ENCODE measurements at regions not wholly inside any gene's neighbourhood (a gene's known extent, or its start where the extent isn't known, plus 50 kb on each side); places are given as distances from the start of the nearest gene placed in this dataset.

GRCh38 chr6:3518356-3519190, 61.7 kb upstream of the SLC22A23 start:
- Histone ChIP-seq H3K4me3 (ENCODE audit: low read depth, low read length, poor library complexity, severe bottlenecking) (no peak overlapping the region), H3K9me3 (ENCODE audit: low read depth, low read length, poor library complexity, severe bottlenecking) (no peaks in the 10 kb centered on the region), H3K4me1 (ENCODE audit: insufficient read depth, low read length, poor library complexity, severe bottlenecking) (no peaks in the 10 kb centered on the region), H3K27me3 (replicated peaks; ENCODE audit: insufficient read depth, low read depth, low read length, poor library complexity) (no peaks in the 10 kb centered on the region), H3K36me3 (ENCODE audit: insufficient read depth, low read length, poor library complexity, severe bottlenecking) (no peaks in the 10 kb centered on the region), H3K27ac (ENCODE audit: low read depth, low read length, poor library complexity, severe bottlenecking) (no peak overlapping the region)
- no TSS peak for BruUV-seq (replicated peaks)
- TF ChIP-seq EZH2 (IDR thresholded peaks at IDR 0.05; ENCODE audit: borderline replicate concordance, low read depth, low read length, poor library complexity, severe bottlenecking) (no peak), CTCF (conservative IDR thresholded peaks at IDR 0.05; ENCODE audit: low read depth, low read length) (no peak)
- ChIA-PET CTCF (no interaction called here), POLR2A (ENCODE audit: low non-redundant PET) (no interaction called here)
- intact Hi-C loops (cut with micrococcal nuclease; ENCODE audit: unreplicated experiment) = no loop called here
- DNase-seq (ENCODE audit: low spot score) = no peak

- intact Hi-C loops (cut with micrococcal nuclease; ENCODE audit: unreplicated experiment) = no loop called here
- POLR2A ChIA-PET (ENCODE audit: low non-redundant PET) = interaction anchor here (0.6 kb wide), 1 partner anchor 21 kb away, joined by 3 read pairs; no protein-coding TSS in a partner anchor
- TF ChIP-seq CTCF (conservative IDR thresholded peaks at IDR 0.05; ENCODE audit: low read depth, low read length) = no peak
- no peak for TF ChIP-seq EZH2 (IDR thresholded peaks at IDR 0.05; ENCODE audit: borderline replicate concordance, low read depth, low read length, poor library complexity, severe bottlenecking)
Measured at GRCh38 chr6:3517350-3517749, 60.5 kb upstream of the SLC22A23 start.

GRCh38 chr6:3516092-3516491, 59.2 kb upstream of the SLC22A23 start:
- TF ChIP-seq CTCF (conservative IDR thresholded peaks at IDR 0.05; ENCODE audit: low read depth, low read length) (no peak), EZH2 (IDR thresholded peaks at IDR 0.05; ENCODE audit: borderline replicate concordance, low read depth, low read length, poor library complexity, severe bottlenecking) (no peak)
- ChIA-PET POLR2A (ENCODE audit: low non-redundant PET) (no interaction called here), CTCF (interaction anchor here (0.7 kb wide), 1 partner anchor 36 kb away, joined by 4 read pairs; no protein-coding TSS in a partner anchor)
- no peaks in the 10 kb centered on the region for H3K9me3 ChIP-seq (ENCODE audit: low read depth, low read length, poor library complexity, severe bottlenecking)
- DNase-seq (ENCODE audit: low spot score) = no peak
- H3K4me1 ChIP-seq (ENCODE audit: insufficient read depth, low read length, poor library complexity, severe bottlenecking) = peaks cover 7% of the 10 kb centered on the region
- no peaks in the 10 kb centered on the region for H3K27me3 ChIP-seq (replicated peaks; ENCODE audit: insufficient read depth, low read depth, low read length, poor library complexity)
- no peaks in the 10 kb centered on the region for H3K36me3 ChIP-seq (ENCODE audit: insufficient read depth, low read length, poor library complexity, severe bottlenecking)
- no peak overlapping the region for H3K27ac ChIP-seq (ENCODE audit: low read depth, low read length, poor library complexity, severe bottlenecking)
- H3K4me3 ChIP-seq (ENCODE audit: low read depth, low read length, poor library complexity, severe bottlenecking) = no peak overlapping the region
- BruUV-seq (replicated peaks) = no TSS peak
- intact Hi-C loops (cut with micrococcal nuclease; ENCODE audit: unreplicated experiment) = no loop called here

More at GRCh38 chr6:3517350-3517749, 60.5 kb upstream of the SLC22A23 start:
- Histone ChIP-seq H3K4me1 (ENCODE audit: insufficient read depth, low read length, poor library complexity, severe bottlenecking) (no peaks in the 10 kb centered on the region), H3K36me3 (ENCODE audit: insufficient read depth, low read length, poor library complexity, severe bottlenecking) (no peaks in the 10 kb centered on the region), H3K27ac (ENCODE audit: low read depth, low read length, poor library complexity, severe bottlenecking) (no peak overlapping the region), H3K27me3 (replicated peaks; ENCODE audit: insufficient read depth, low read depth, low read length, poor library complexity) (no peaks in the 10 kb centered on the region), H3K9me3 (ENCODE audit: low read depth, low read length, poor library complexity, severe bottlenecking) (no peaks in the 10 kb centered on the region), H3K4me3 (ENCODE audit: low read depth, low read length, poor library complexity, severe bottlenecking) (no peak overlapping the region)
- BruUV-seq (replicated peaks) = no TSS peak
- no peak for DNase-seq (ENCODE audit: low spot score)
- CTCF ChIA-PET = no interaction called here
